NCI-H2196 (cell line): ENCODE measurements at regions not wholly inside any gene's neighbourhood (a gene's known extent, or its start where the extent isn't known, plus 50 kb on each side); places are given as distances from the start of the nearest gene placed in this dataset.
A peak's percentile ranks its signal among the peaks of the same experiment; 100 is the strongest.

Source experiments
- DNase-seq: peaks from one replicate; lab custom pipeline; 2025; ENCODE audit not compliant: unreplicated experiment; lab: John Stamatoyannopoulos, UW

GRCh38 chr11:13868710-13869397 lies 93.7 kb upstream of the SPON1 start:
- DNase-seq: no peak

- DNase-seq: no peak
These were observed 93.1 kb upstream of the SPON1 start for GRCh38 chr11:13869398-13869886.

- no peak for DNase-seq
These were observed 87.9 kb upstream of the SPON1 start for GRCh38 chr11:13874597-13874996.

- DNase-seq: no peak
These were observed 86.9 kb upstream of the SPON1 start for GRCh38 chr11:13875643-13876042.

GRCh38 chr11:13876423-13876822 lies 86.1 kb upstream of the SPON1 start:
- no peak for DNase-seq

GRCh38 chr11:13878077-13878476 lies 84.4 kb upstream of the SPON1 start:
- no peak for DNase-seq

- DNase-seq: no peak
These were observed 81.9 kb upstream of the SPON1 start for GRCh38 chr11:13880634-13881033.

- DNase-seq: no peak
These were observed 81.2 kb upstream of the SPON1 start for GRCh38 chr11:13881226-13881905.

- peak; percentile 47 for DNase-seq
These were observed 79.5 kb upstream of the SPON1 start for GRCh38 chr11:13883042-13883441.

GRCh38 chr11:13883589-13883988 lies 78.9 kb upstream of the SPON1 start:
- no peak for DNase-seq

- no peak for DNase-seq
These were observed 78.2 kb upstream of the SPON1 start for GRCh38 chr11:13884158-13884799.

- peak; percentile 13 for DNase-seq
These were observed 77.4 kb upstream of the SPON1 start for GRCh38 chr11:13885083-13885482.

- DNase-seq: peak; percentile 92
These were observed 72.8 kb upstream of the SPON1 start for GRCh38 chr11:13889552-13890249.

- peak; percentile 63 for DNase-seq
These were observed 70.6 kb upstream of the SPON1 start for GRCh38 chr11:13891911-13892310.

GRCh38 chr11:13896175-13896980 lies 66.1 kb upstream of the SPON1 start:
- DNase-seq: no peak

- DNase-seq: no peak
These were observed 65.6 kb upstream of the SPON1 start for GRCh38 chr11:13896981-13897353.

- DNase-seq: no peak
These were observed 64.8 kb upstream of the SPON1 start for GRCh38 chr11:13897646-13898276.

- no peak for DNase-seq
These were observed 62.9 kb upstream of the SPON1 start for GRCh38 chr11:13899603-13900002.

GRCh38 chr11:13902523-13902922 lies 60.0 kb upstream of the SPON1 start:
- DNase-seq: no peak

- DNase-seq: no peak
These were observed 57.3 kb upstream of the SPON1 start for GRCh38 chr11:13905137-13905781.
